GM23338 (cell line): ENCODE measurements at regions not wholly inside any gene's neighbourhood (a gene's known extent, or its start where the extent isn't known, plus 50 kb on each side); places are given as distances from the start of the nearest gene placed in this dataset.

Source experiments
- CREB1 ChIP-seq: fragments of 250-450 bp; sonication (Bioruptor Pico); IDR thresholded peaks from 2 replicates; pipeline ENCODE4 v1.5.0; 2020; ENCODE audit warnings: low read depth, mild to moderate bottlenecking, moderate library complexity
- CTCF ChIP-seq, 2 experiments: fragments of 200-600 bp in 1 of 2; sonication (generic) in 1 of 2; conservative IDR thresholded peaks; 2 replicates each; pipeline versions ENCODE4 v1.5.1 to v1.6.1; 2016 to 2017; ENCODE audit warnings: antibody characterized with exemption in 2 of 2, low read depth in 2 of 2, mild to moderate bottlenecking in 2 of 2, moderate library complexity in 1 of 2
- ETS1 ChIP-seq: IDR thresholded peaks from 2 replicates; pipeline ENCODE4 v1.6.1; 2016; ENCODE audit warnings: antibody characterized with exemption
- EZH2 ChIP-seq: fragments of 200-600 bp; sonication (generic); IDR thresholded peaks from one replicate; pipeline ENCODE4 v1.8.0; 2017; ENCODE audit warnings: antibody characterized with exemption, mild to moderate bottlenecking, low read depth; ENCODE audit not compliant: unreplicated experiment
- EZH2phosphoT487 ChIP-seq: fragments of 200-600 bp; sonication (generic); IDR thresholded peaks from one replicate; pipeline ENCODE4 v1.8.1; 2018; ENCODE audit warnings: antibody characterized with exemption; ENCODE audit not compliant: unreplicated experiment
- NANOG ChIP-seq: IDR thresholded peaks from 2 replicates; pipeline ENCODE4 v1.6.1; 2016; ENCODE audit warnings: antibody characterized with exemption, borderline replicate concordance
- POLR2AphosphoS5 ChIP-seq: IDR thresholded peaks from 2 replicates; pipeline ENCODE4 v1.6.1; 2016; ENCODE audit warnings: antibody characterized with exemption, low read depth
- REST ChIP-seq: IDR thresholded peaks from one replicate; pipeline ENCODE4 v1.6.1; 2018; ENCODE audit warnings: antibody characterized with exemption; ENCODE audit not compliant: unreplicated experiment
- STAT1 ChIP-seq: IDR thresholded peaks from one replicate; pipeline ENCODE4 v1.6.1; 2016; ENCODE audit warnings: antibody characterized with exemption; ENCODE audit not compliant: unreplicated experiment
- ZNF114 ChIP-seq: fragments of 250-450 bp; sonication (Bioruptor Pico); IDR thresholded peaks from 2 replicates; pipeline ENCODE4 v1.5.0; 2020; ENCODE audit warnings: mild to moderate bottlenecking, moderate library complexity
- ZNF331 ChIP-seq: fragments of 250-450 bp; sonication (Bioruptor Pico); IDR thresholded peaks from 2 replicates; pipeline ENCODE4 v1.5.0; 2020; ENCODE audit warnings: low read depth, mild to moderate bottlenecking, moderate library complexity
- ZNF462 ChIP-seq: fragments of 250-450 bp; sonication (Bioruptor Pico); IDR thresholded peaks from 2 replicates; pipeline ENCODE4 v1.5.0; 2020; ENCODE audit warnings: mild to moderate bottlenecking, moderate library complexity

GRCh38 chrX:2162695-2163094 lies 338.1 kb downstream of the DHRSX start:
- TF ChIP-seq EZH2phosphoT487 (no peak), CTCF (conservative IDR thresholded peaks at IDR 0.05; ENCODE audit: low read depth in 2 of 2) (no peak), CREB1 (CRISPR knock-in tag) (no peak), EZH2 (no peak), STAT1 (no peak), POLR2AphosphoS5 (no peak), NANOG (no peak), REST (no peak), ZNF331 (no peak), ETS1 (no peak), ZNF114 (CRISPR knock-in tag) (no peak), ZNF462 (CRISPR knock-in tag) (no peak)
